ENCODE measurements at regions not wholly inside any gene's neighbourhood (a gene's known extent, or its start where the extent isn't known, plus 50 kb on each side); places are given as distances from the start of the nearest gene placed in this dataset.

GRCh38 chr12:28767836-28768348 lies 381.2 kb upstream of the FAR2 start:
- TF ChIP-seq POLR2AphosphoS5 (IDR thresholded peaks at IDR 0.05): no peak
- TF ChIP-seq CTCF (IDR thresholded peaks at IDR 0.05): no peak
- no peak for TF ChIP-seq POLR2A (IDR thresholded peaks at IDR 0.05)

DNA sequence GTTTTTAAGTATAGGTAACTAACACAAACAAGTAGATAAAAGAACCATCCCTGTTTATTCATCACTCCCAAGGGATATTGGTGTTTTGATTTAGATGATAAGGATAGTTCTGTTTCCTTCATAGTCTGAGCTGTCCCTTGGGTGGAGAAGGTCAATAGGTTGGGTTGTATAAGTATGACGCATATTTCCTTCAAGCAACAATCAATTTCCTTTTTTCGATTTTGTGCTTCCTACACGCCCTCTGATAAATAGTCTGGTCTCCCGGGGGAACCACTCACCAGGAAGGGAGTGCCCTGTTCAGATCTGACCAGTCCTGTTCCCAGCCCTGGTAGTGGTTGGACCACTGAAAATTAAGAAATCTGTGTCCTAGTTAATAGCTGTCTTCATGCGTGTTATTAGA lies 378.8 kb upstream of the FAR2 start:
- intact Hi-C loops (cut with DNase I; ENCODE audit: low total_unique reads): no loop called here
- no peaks in the 10 kb centered on the region for H3K27me3 ChIP-seq
- peak overlapping the region; percentile 45 to 59 for H3K27ac ChIP-seq
- no peaks in the 10 kb centered on the region for H3K4me1 ChIP-seq
- DNase-seq (ENCODE audit: low spot score in 2 of 2): no peak
- no peaks in the 10 kb centered on the region for H3K9me3 ChIP-seq
- H3K36me3 ChIP-seq: no peaks in the 10 kb centered on the region
- H3K4me3 ChIP-seq: no peak overlapping the region
- TF ChIP-seq CTCF (IDR thresholded peaks at IDR 0.05): no peak
- TF ChIP-seq POLR2A (IDR thresholded peaks at IDR 0.05): no peak
- TF ChIP-seq POLR2AphosphoS5 (IDR thresholded peaks at IDR 0.05): no peak

More at GRCh38 chr12:28767836-28768348, 381.2 kb upstream of the FAR2 start:
- H3K4me3 ChIP-seq: no peak overlapping the region
- no peaks in the 10 kb centered on the region for H3K36me3 ChIP-seq
- no peak overlapping the region for H3K27ac ChIP-seq
- intact Hi-C loops (cut with DNase I; ENCODE audit: low total_unique reads): no loop called here
- H3K4me1 ChIP-seq: no peaks in the 10 kb centered on the region
- no peak for DNase-seq (ENCODE audit: low spot score in 2 of 2)
- no peaks in the 10 kb centered on the region for H3K9me3 ChIP-seq
- H3K27me3 ChIP-seq: no peaks in the 10 kb centered on the region

DNA sequence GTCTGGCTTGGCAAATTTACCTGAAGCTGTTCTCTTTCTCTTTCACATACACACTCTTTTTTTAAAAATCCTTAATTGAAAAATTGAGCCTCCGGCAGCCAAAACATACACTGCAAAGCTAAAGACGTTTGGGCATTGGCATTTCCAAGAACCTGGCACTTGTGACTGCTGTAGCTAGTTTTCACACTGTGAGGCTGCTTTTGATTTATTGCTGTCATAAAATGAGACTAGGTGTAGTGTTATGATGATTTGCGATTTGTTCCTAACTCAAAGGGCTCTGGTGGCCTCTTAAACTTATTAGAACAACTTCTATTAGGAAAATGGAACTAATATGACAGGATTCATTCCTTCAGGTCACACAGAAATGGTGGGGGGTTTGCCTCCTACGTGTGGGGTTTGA lies 377.1 kb upstream of the FAR2 start:
- H3K9me3 ChIP-seq: no peaks in the 10 kb centered on the region
- H3K27me3 ChIP-seq: no peaks in the 10 kb centered on the region
- DNase-seq (ENCODE audit: low spot score in 2 of 2): peak in 1 of 2 donors; percentile 48
- peak overlapping the region; percentile 54 to 59 for H3K27ac ChIP-seq
- H3K4me1 ChIP-seq: no peaks in the 10 kb centered on the region
- no peaks in the 10 kb centered on the region for H3K36me3 ChIP-seq
- no peak for TF ChIP-seq POLR2AphosphoS5 (IDR thresholded peaks at IDR 0.05)
- TF ChIP-seq POLR2A (IDR thresholded peaks at IDR 0.05): no peak
- no peak for TF ChIP-seq CTCF (IDR thresholded peaks at IDR 0.05)
- no peak overlapping the region for H3K4me3 ChIP-seq
- intact Hi-C loops (cut with DNase I; ENCODE audit: low total_unique reads): no loop called here

DNA sequence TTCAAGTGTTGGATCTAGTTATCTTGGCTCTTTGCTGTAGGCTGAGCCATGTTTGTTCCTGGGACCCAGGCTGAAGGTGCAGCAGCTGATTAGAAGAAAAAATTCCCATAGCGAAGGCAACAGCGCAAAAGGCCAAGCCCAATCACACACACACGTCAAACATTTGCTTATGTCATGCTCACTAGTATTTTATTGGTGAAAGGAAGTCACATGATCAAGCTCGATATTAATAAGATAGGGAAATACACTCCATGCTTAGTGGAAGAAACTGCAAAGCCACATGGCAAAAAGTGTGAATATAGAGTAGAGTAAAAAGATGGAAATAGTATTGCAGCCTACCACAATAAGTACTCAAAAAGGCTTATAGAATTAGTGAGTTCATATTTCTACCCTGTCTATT lies 373.5 kb upstream of the FAR2 start:
- Histone ChIP-seq H3K27ac (no peak overlapping the region), H3K27me3 (no peaks in the 10 kb centered on the region), H3K9me3 (no peaks in the 10 kb centered on the region), H3K4me3 (no peak overlapping the region), H3K36me3 (no peaks in the 10 kb centered on the region), H3K4me1 (no peaks in the 10 kb centered on the region)
- intact Hi-C loops (cut with DNase I; ENCODE audit: low total_unique reads): no loop called here
- no peak for TF ChIP-seq CTCF (IDR thresholded peaks at IDR 0.05)
- DNase-seq (ENCODE audit: low spot score in 2 of 2): no peak

- H3K27ac ChIP-seq: no peak overlapping the region
- intact Hi-C loops (cut with DNase I; ENCODE audit: low total_unique reads): no loop called here
- no peaks in the 10 kb centered on the region for H3K27me3 ChIP-seq
- H3K9me3 ChIP-seq: no peaks in the 10 kb centered on the region
- TF ChIP-seq POLR2A (IDR thresholded peaks at IDR 0.05) (no peak), POLR2AphosphoS5 (IDR thresholded peaks at IDR 0.05) (no peak), CTCF (IDR thresholded peaks at IDR 0.05) (no peak)
- DNase-seq (ENCODE audit: low spot score in 2 of 2): no peak
- H3K4me1 ChIP-seq: no peaks in the 10 kb centered on the region
- H3K36me3 ChIP-seq: no peaks in the 10 kb centered on the region
- H3K4me3 ChIP-seq: no peak overlapping the region
Observed at GRCh38 chr12:28776220-28776619, 372.9 kb upstream of the FAR2 start.
